GM23338 (cell line): ENCODE measurements at regions not wholly inside any gene's neighbourhood (a gene's known extent, or its start where the extent isn't known, plus 50 kb on each side); places are given as distances from the start of the nearest gene placed in this dataset. TPM values are rescaled to one million over a fixed set of nuclear protein-coding genes. Genes with fewer than 3 reads are reported as not detected.

Experiments
- ETS1 ChIP-seq: IDR thresholded peaks from 2 replicates; pipeline ENCODE4 v1.6.1; 2016; ENCODE audit warnings: antibody characterized with exemption
- EZH2 ChIP-seq: fragments of 200-600 bp; sonication (generic); IDR thresholded peaks from one replicate; pipeline ENCODE4 v1.8.0; 2017; ENCODE audit warnings: antibody characterized with exemption, mild to moderate bottlenecking, low read depth; ENCODE audit not compliant: unreplicated experiment
- NANOG ChIP-seq: IDR thresholded peaks from 2 replicates; pipeline ENCODE4 v1.6.1; 2016; ENCODE audit warnings: antibody characterized with exemption, borderline replicate concordance
- POLR2AphosphoS5 ChIP-seq: IDR thresholded peaks from 2 replicates; pipeline ENCODE4 v1.6.1; 2016; ENCODE audit warnings: antibody characterized with exemption, low read depth
- ZNF462 ChIP-seq: fragments of 250-450 bp; sonication (Bioruptor Pico); IDR thresholded peaks from 2 replicates; pipeline ENCODE4 v1.5.0; 2020; ENCODE audit warnings: mild to moderate bottlenecking, moderate library complexity
- small RNA-seq: library from RNA; depleted of rRNA; stranded (forward); fragments of <200 nt; gene quantifications from one replicate; pipeline ENCODE3, GENCODE V24; 2014; ENCODE audit warnings: low replicate concordance
- TF ChIP-seq, protein P1 (sequence below), 2 experiments: fragments of 200-600 bp in 1 of 2; sonication (generic) in 1 of 2; conservative IDR thresholded peaks; 2 replicates each; pipeline versions ENCODE4 v1.5.1 to v1.6.1; 2016 to 2017; ENCODE audit warnings: antibody characterized with exemption in 2 of 2, low read depth in 2 of 2, mild to moderate bottlenecking in 2 of 2, moderate library complexity in 1 of 2

DNA sequence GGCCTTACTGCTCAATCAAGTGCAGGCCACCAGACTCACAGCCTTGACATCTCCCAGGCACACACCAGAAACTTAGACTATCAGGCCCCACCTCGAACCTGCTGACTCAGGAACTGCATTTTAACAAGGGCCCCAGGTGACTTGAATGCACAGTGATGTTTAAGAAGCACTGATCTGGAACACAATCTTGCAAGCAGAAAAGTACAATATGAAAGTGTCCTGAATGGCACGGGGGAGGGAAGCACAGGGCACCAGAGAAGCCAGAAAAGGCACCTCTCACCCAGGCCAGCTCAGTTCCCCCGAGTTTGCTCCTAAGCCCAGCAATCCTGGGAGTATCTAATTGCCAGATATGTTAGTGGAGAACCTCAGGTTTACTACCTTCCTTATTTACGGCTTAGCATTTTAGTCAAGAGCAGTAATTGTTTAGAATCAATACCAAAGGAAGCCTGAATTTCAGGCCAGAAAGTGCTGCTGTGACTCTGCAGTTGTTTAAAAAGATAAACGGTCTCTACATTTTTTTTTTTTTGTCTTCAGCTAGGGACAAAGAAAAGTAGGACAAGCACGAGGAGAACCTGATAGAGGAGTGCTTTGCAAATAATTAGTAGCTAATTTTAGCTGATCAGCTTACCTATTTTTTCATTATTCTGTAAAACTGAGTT, 50.9 kb upstream of the CDC42BPA start (continued):
- TF ChIP-seq ZNF462 (no peak), POLR2AphosphoS5 (no peak), ETS1 (no peak), NANOG (no peak), EZH2 (no peak)
- TF ChIP-seq, protein P1, sequence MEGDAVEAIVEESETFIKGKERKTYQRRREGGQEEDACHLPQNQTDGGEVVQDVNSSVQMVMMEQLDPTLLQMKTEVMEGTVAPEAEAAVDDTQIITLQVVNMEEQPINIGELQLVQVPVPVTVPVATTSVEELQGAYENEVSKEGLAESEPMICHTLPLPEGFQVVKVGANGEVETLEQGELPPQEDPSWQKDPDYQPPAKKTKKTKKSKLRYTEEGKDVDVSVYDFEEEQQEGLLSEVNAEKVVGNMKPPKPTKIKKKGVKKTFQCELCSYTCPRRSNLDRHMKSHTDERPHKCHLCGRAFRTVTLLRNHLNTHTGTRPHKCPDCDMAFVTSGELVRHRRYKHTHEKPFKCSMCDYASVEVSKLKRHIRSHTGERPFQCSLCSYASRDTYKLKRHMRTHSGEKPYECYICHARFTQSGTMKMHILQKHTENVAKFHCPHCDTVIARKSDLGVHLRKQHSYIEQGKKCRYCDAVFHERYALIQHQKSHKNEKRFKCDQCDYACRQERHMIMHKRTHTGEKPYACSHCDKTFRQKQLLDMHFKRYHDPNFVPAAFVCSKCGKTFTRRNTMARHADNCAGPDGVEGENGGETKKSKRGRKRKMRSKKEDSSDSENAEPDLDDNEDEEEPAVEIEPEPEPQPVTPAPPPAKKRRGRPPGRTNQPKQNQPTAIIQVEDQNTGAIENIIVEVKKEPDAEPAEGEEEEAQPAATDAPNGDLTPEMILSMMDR (conservative IDR thresholded peaks at IDR 0.05; ENCODE audit: low read depth in 2 of 2) = no peak

Small RNA genes lying in the stretch of these regions (small RNA-seq; reads per million reads assigned to genes)
- gene AL451054.2 (not detected), gene BTF3P9 (0.10 reads per million)
